ENCODE measurements at regions not wholly inside any gene's neighbourhood (a gene's known extent, or its start where the extent isn't known, plus 50 kb on each side); places are given as distances from the start of the nearest gene placed in this dataset.
"Not testable (repeated sequence)": the region's sequence is repeated elsewhere in the genome, so short reads cannot be mapped to it uniquely, and the experiment has no call there.

- in situ Hi-C loops (cut with MboI; ENCODE audit: low sequenced_read_pairs, unreplicated experiment) = no loop called here
- no peak for DNase-seq (ENCODE audit: low spot score)
- no peak for TF ChIP-seq CTCF (IDR thresholded peaks at IDR 0.05; ENCODE audit: borderline replicate concordance, control extremely low read depth, extremely low read depth, insufficient read depth, missing control alignments)
Measured at GRCh38 chr9:75669721-75670120, 220.8 kb upstream of the PCSK5 start.

GRCh38 chr9:75671354-75671753 is 219.1 kb upstream of the PCSK5 start:
- DNase-seq (ENCODE audit: low spot score) = no peak
- in situ Hi-C loops (cut with MboI; ENCODE audit: low sequenced_read_pairs, unreplicated experiment) = no loop called here
- TF ChIP-seq CTCF (IDR thresholded peaks at IDR 0.05; ENCODE audit: borderline replicate concordance, control extremely low read depth, extremely low read depth, insufficient read depth, missing control alignments) = no peak

GRCh38 chr9:75672478-75672877 is 218.0 kb upstream of the PCSK5 start:
- no peak for TF ChIP-seq CTCF (IDR thresholded peaks at IDR 0.05; ENCODE audit: borderline replicate concordance, control extremely low read depth, extremely low read depth, insufficient read depth, missing control alignments)
- no peak for DNase-seq (ENCODE audit: low spot score)
- in situ Hi-C loops (cut with MboI; ENCODE audit: low sequenced_read_pairs, unreplicated experiment) = no loop called here

GRCh38 chr9:75683591-75683990 is 206.9 kb upstream of the PCSK5 start:
- TF ChIP-seq CTCF (IDR thresholded peaks at IDR 0.05; ENCODE audit: borderline replicate concordance, control extremely low read depth, extremely low read depth, insufficient read depth, missing control alignments) = no peak
- no peak for DNase-seq (ENCODE audit: low spot score)
- in situ Hi-C loops (cut with MboI; ENCODE audit: low sequenced_read_pairs, unreplicated experiment) = no loop called here

GRCh38 chr9:75685062-75685461 is 205.4 kb upstream of the PCSK5 start:
- no peak for DNase-seq (ENCODE audit: low spot score)
- TF ChIP-seq CTCF (IDR thresholded peaks at IDR 0.05; ENCODE audit: borderline replicate concordance, control extremely low read depth, extremely low read depth, insufficient read depth, missing control alignments) = no peak
- in situ Hi-C loops (cut with MboI; ENCODE audit: low sequenced_read_pairs, unreplicated experiment) = no loop called here

GRCh38 chr9:75687359-75687953 is 203.0 kb upstream of the PCSK5 start:
- no peak for TF ChIP-seq CTCF (IDR thresholded peaks at IDR 0.05; ENCODE audit: borderline replicate concordance, control extremely low read depth, extremely low read depth, insufficient read depth, missing control alignments)
- in situ Hi-C loops (cut with MboI; ENCODE audit: low sequenced_read_pairs, unreplicated experiment) = no loop called here
- DNase-seq (ENCODE audit: low spot score) = no peak

GRCh38 chr9:75690551-75690950 is 199.9 kb upstream of the PCSK5 start:
- in situ Hi-C loops (cut with MboI; ENCODE audit: low sequenced_read_pairs, unreplicated experiment); DNase-seq (ENCODE audit: low spot score): not testable (repeated sequence)

Data from GM13976 (cell line).